HCT116 (cell line): ENCODE measurements at regions not wholly inside any gene's neighbourhood (a gene's known extent, or its start where the extent isn't known, plus 50 kb on each side); places are given as distances from the start of the nearest gene placed in this dataset.

Experiments used
- ATAC-seq: fragments of 200-7000 bp; cut with Tn5 transposase; 2 replicates; pipeline ENCODE4 v1.9.1; 2020; ENCODE audit warnings: mild to moderate bottlenecking, moderate library complexity
- BruUV-seq: library from RNA; stranded (reverse); fragments of 400-500 nt; replicated peaks from 2 replicates; lab custom pipeline; 2021; lab: Mats Ljungman, UMichigan
- CTCF ChIA-PET: fragments of 300-600 bp; sonication (Branson Sonifier 250); formaldehyde crosslinking; loops from one replicate; lab custom pipeline; 2021; ENCODE audit warnings: antibody characterized with exemption; lab: Charles Lee
- POLR2A ChIA-PET: fragments of 300-600, 350-600 bp; sonication (Branson Sonifier 250); formaldehyde crosslinking; loops from one replicate; lab custom pipeline; 2021; ENCODE audit warnings: antibody characterized with exemption; lab: Charles Lee
- RAD21 ChIA-PET, 2 experiments: fragments of 300-600 bp; sonication (Branson Sonifier 250); formaldehyde crosslinking; loops; one replicate each; lab custom pipeline; 2023; ENCODE audit warnings: low total read pairs in 2 of 2; ENCODE audit not compliant: uncharacterized antibody in 2 of 2, unreplicated experiment in 2 of 2, low non-redundant PET in 1 of 2; lab: Charles Lee
- DNase-seq: peaks from one replicate; pipeline ENCODE4 v3.0.0-alpha.2; 2010; ENCODE audit warnings: low read depth, low spot score
- H2AFZ ChIP-seq: fragments of 200-600 bp; shearing (Covaris generic), sonication (generic); 2 replicates; pipeline ENCODE4 v1.6.1; 2017; ENCODE audit warnings: low read depth, mixed run types, mixed read lengths, antibody characterized with exemption, low read length; ENCODE audit not compliant: poor library complexity, severe bottlenecking
- H3K27ac ChIP-seq: 2 replicates; pipeline ENCODE4 v1.5.1; 2012; ENCODE audit warnings: low read depth, low read length
- H3K27me3 ChIP-seq: fragments of 200-600 bp; sonication (generic); 2 replicates; pipeline ENCODE4 v1.6.1; 2016; ENCODE audit warnings: mixed run types, low read length, mixed read lengths; ENCODE audit not compliant: insufficient read depth
- H3K36me3 ChIP-seq, 2 experiments: fragments of 200-500 bp in 1 of 2; fragments of 200-600 bp in 1 of 2; sonication (Bioruptor generic) in 1 of 2; sonication (generic) in 1 of 2; 2 replicates each; pipeline versions ENCODE4 v1.5.1 to v1.6.1; 2014 to 2016; ENCODE audit warnings: low read length in 2 of 2, inconsistent platforms in 1 of 2, mixed read lengths in 1 of 2, mixed run types in 1 of 2; ENCODE audit not compliant: insufficient read depth in 2 of 2, control insufficient read depth in 1 of 2
- H3K4me1 ChIP-seq, 2 experiments: fragments of 200-600 bp in 1 of 2; sonication (generic) in 1 of 2; 2 replicates each; pipeline versions ENCODE4 v1.5.1 to v1.6.1; 2012 to 2017; ENCODE audit warnings: low read length in 2 of 2, inconsistent platforms in 1 of 2, mild to moderate bottlenecking in 1 of 2, mixed read lengths in 1 of 2, mixed run types in 1 of 2, moderate library complexity in 1 of 2; ENCODE audit not compliant: insufficient read depth in 2 of 2, control insufficient read depth in 1 of 2
- H3K4me2 ChIP-seq: fragments of 200-600 bp; sonication (generic); 2 replicates; pipeline ENCODE4 v1.6.1; 2017; ENCODE audit warnings: mixed run types, low read length, mixed read lengths
- H3K4me3 ChIP-seq, 2 experiments: fragments of 200-600 bp in 1 of 2; sonication (generic) in 1 of 2; replicated peaks in 1 of 2; 2 replicates each; pipeline ENCODE4 v1.5.1; 2011 to 2016; ENCODE audit warnings: low read length in 2 of 2, control low read depth in 1 of 2, low read depth in 1 of 2, mild to moderate bottlenecking in 1 of 2, mixed read lengths in 1 of 2, mixed run types in 1 of 2
- H3K79me2 ChIP-seq: fragments of 200-600 bp; sonication (generic); 2 replicates; pipeline ENCODE4 v1.6.1; 2017; ENCODE audit warnings: mild to moderate bottlenecking, mixed run types, low read length, moderate library complexity, mixed read lengths; ENCODE audit not compliant: insufficient read depth
- H3K9ac ChIP-seq: fragments of 200-600 bp; sonication (generic); 2 replicates; pipeline ENCODE4 v1.6.1; 2016; ENCODE audit warnings: low read length, mixed read lengths
- H3K9me2 ChIP-seq: fragments of 200-600 bp; sonication (generic), shearing (Covaris generic); 2 replicates; pipeline ENCODE4 v1.6.1; 2017; ENCODE audit warnings: mixed run types, mild to moderate bottlenecking, moderate library complexity; ENCODE audit not compliant: insufficient read depth
- H3K9me3 ChIP-seq, 2 experiments: fragments of 200-500 bp in 1 of 2; fragments of 200-600 bp in 1 of 2; sonication (Bioruptor generic) in 1 of 2; sonication (generic) in 1 of 2; 2 replicates each; pipeline ENCODE4 v1.6.1; 2014 to 2017; ENCODE audit warnings: low read length in 2 of 2, mixed read lengths in 2 of 2, inconsistent platforms in 1 of 2, low read depth in 1 of 2, mild to moderate bottlenecking in 1 of 2, mixed run types in 1 of 2, moderate library complexity in 1 of 2; ENCODE audit not compliant: control insufficient read depth in 1 of 2, insufficient read depth in 1 of 2
- H4K20me1 ChIP-seq: fragments of 200-600 bp; sonication (generic), shearing (Covaris generic); 2 replicates; pipeline ENCODE4 v1.6.1; 2017; ENCODE audit warnings: mixed run types, mild to moderate bottlenecking, moderate library complexity; ENCODE audit not compliant: insufficient read depth
- ATF3 ChIP-seq: IDR thresholded peaks from 2 replicates; pipeline ENCODE4 v1.6.1; 2012
- CBX3 ChIP-seq: IDR thresholded peaks from 2 replicates; pipeline ENCODE4 v1.6.1; 2012; ENCODE audit warnings: low read depth
- CTCF ChIP-seq, 3 experiments: fragments of 200-600 bp in 1 of 3; sonication (generic) in 1 of 3; IDR thresholded peaks in 2 of 3; conservative IDR thresholded peaks in 1 of 3; 2 replicates each; pipeline ENCODE4 v1.5.1; 2012 to 2017; ENCODE audit warnings: low read depth in 2 of 3, low read length in 2 of 3, antibody characterized with exemption in 1 of 3, borderline replicate concordance in 1 of 3, control low read depth in 1 of 3, mild to moderate bottlenecking in 1 of 3, mixed read lengths in 1 of 3, mixed run types in 1 of 3, moderate library complexity in 1 of 3; ENCODE audit not compliant: insufficient read depth in 1 of 3
- EGR1 ChIP-seq: IDR thresholded peaks from 2 replicates; pipeline ENCODE4 v1.6.1; 2012; ENCODE audit warnings: low read depth
- ELF1 ChIP-seq: IDR thresholded peaks from 2 replicates; pipeline ENCODE4 v1.6.1; 2012; ENCODE audit warnings: low read depth, borderline replicate concordance
- EZH2 ChIP-seq: fragments of 200-600 bp; sonication (generic); IDR thresholded peaks from 2 replicates; pipeline ENCODE4 v1.6.1; 2017; ENCODE audit warnings: antibody characterized with exemption, mixed run types
- FOSL1 ChIP-seq: IDR thresholded peaks from 2 replicates; pipeline ENCODE4 v1.6.1; 2012; ENCODE audit warnings: low read depth
- JUND ChIP-seq: IDR thresholded peaks from 2 replicates; pipeline ENCODE4 v1.6.1; 2012
- POLR2A ChIP-seq: IDR thresholded peaks from 2 replicates; pipeline ENCODE4 v1.7.0; 2011; ENCODE audit warnings: borderline replicate concordance; ENCODE audit not compliant: insufficient read depth, insufficient read length; ENCODE audit errors: extremely low read depth
- POLR2AphosphoS5 ChIP-seq: IDR thresholded peaks from 2 replicates; pipeline ENCODE4 v1.6.1; 2011; ENCODE audit warnings: mild to moderate bottlenecking, low read depth, low read length, moderate library complexity
- RAD21 ChIP-seq: IDR thresholded peaks from 2 replicates; pipeline ENCODE4 v1.6.1; 2012; ENCODE audit warnings: low read depth, mild to moderate bottlenecking
- REST ChIP-seq: IDR thresholded peaks from 2 replicates; pipeline ENCODE4 v1.6.1; 2012; ENCODE audit warnings: low read depth
- SIN3A ChIP-seq: IDR thresholded peaks from 2 replicates; pipeline ENCODE4 v1.6.1; 2012; ENCODE audit warnings: low read depth
- SP1 ChIP-seq: IDR thresholded peaks from 2 replicates; pipeline ENCODE4 v1.6.1; 2012; ENCODE audit warnings: low read depth
- SRF ChIP-seq: IDR thresholded peaks from 2 replicates; pipeline ENCODE4 v1.6.1; 2012; ENCODE audit warnings: low read depth
- TCF7L2 ChIP-seq: IDR thresholded peaks from 2 replicates; pipeline ENCODE4 v1.7.0; 2011; ENCODE audit warnings: borderline replicate concordance, inconsistent platforms; ENCODE audit not compliant: insufficient read depth, insufficient read length; ENCODE audit errors: extremely low read depth
- YY1 ChIP-seq: IDR thresholded peaks from 2 replicates; pipeline ENCODE4 v1.6.1; 2011; ENCODE audit warnings: low read length, low read depth, moderate library complexity, mild to moderate bottlenecking; ENCODE audit not compliant: insufficient replicate concordance; ENCODE audit errors: extremely low read depth
- ZBTB33 ChIP-seq: IDR thresholded peaks from 2 replicates; pipeline ENCODE4 v1.6.1; 2011; ENCODE audit warnings: mild to moderate bottlenecking, low read length, moderate library complexity; ENCODE audit not compliant: insufficient replicate concordance; ENCODE audit errors: extremely low read depth
- ZFX ChIP-seq: fragments of 450-650 bp; IDR thresholded peaks from 2 replicates; pipeline ENCODE4 v1.6.1; 2017
- ZNF274 ChIP-seq: fragments of 200-500 bp; sonication (Bioruptor generic); IDR thresholded peaks from 2 replicates; pipeline ENCODE4 v1.6.1; 2014; ENCODE audit warnings: mild to moderate bottlenecking, low read depth, low read length, inconsistent platforms
- intact Hi-C: fragments of 100-400 bp; cut with micrococcal nuclease; formaldehyde crosslinking; loops from 2 replicates; pipeline ENCODE4 v1.10.0; 2022

- no peak overlapping the region for H2AFZ ChIP-seq
- intact Hi-C loops = no loop called here
- H3K27me3 ChIP-seq = no peaks in the 10 kb centered on the region
- H3K27ac ChIP-seq = no peak overlapping the region
- H3K4me2 ChIP-seq = no peak overlapping the region
- no peaks in the 10 kb centered on the region for H3K36me3 ChIP-seq
- peaks cover 5 to 19% of the 10 kb centered on the region in 2 experiments; a peak in 2 of 4 replicates for H3K9me3 ChIP-seq
- ATAC-seq (no peak), DNase-seq (no peak)
- H3K9ac ChIP-seq = no peak overlapping the region
- CTCF ChIA-PET = no interaction called here
- RAD21 ChIA-PET = no interaction called here
- no peaks in the 10 kb centered on the region for H3K79me2 ChIP-seq
- no TSS peak for BruUV-seq
- no peak overlapping the region for H3K4me3 ChIP-seq
- H4K20me1 ChIP-seq = no peaks in the 10 kb centered on the region
- no peak for TF ChIP-seq POLR2AphosphoS5
- no peak for TF ChIP-seq SIN3A
- TF ChIP-seq ATF3 = no peak
- no peak for TF ChIP-seq ZFX
- no peak for TF ChIP-seq JUND
- no peak for TF ChIP-seq CTCF (IDR thresholded peaks at IDR 0.05 in 2 of 3, conservative IDR thresholded peaks at IDR 0.05 in 1 of 3; ENCODE audit: borderline replicate concordance in 1 of 3, insufficient read depth in 1 of 3, low read depth in 2 of 3, low read length in 2 of 3)
- no peak for TF ChIP-seq RAD21
- TF ChIP-seq EGR1 = no peak
- no peak for TF ChIP-seq POLR2A
- no peak for TF ChIP-seq CBX3
- no peak for TF ChIP-seq YY1
- TF ChIP-seq REST = no peak
- no peak for TF ChIP-seq ZBTB33
- TF ChIP-seq ELF1 = no peak
- TF ChIP-seq SRF = no peak
- TF ChIP-seq SP1 = no peak
- TF ChIP-seq TCF7L2 = no peak
- no peak for TF ChIP-seq ZNF274
- TF ChIP-seq FOSL1 = no peak
- TF ChIP-seq EZH2 = no peak
- TF ChIP-seq, all 23 proteins: peak for 0
- Histone ChIP-seq H3K9me2 (no peaks in the 10 kb centered on the region), H3K4me1 (no peaks in the 10 kb centered on the region)
- POLR2A ChIA-PET = no interaction called here
Measured at GRCh38 chr10:1873661-1874315, 136.5 kb upstream of the ADARB2 start.
